ENCODE measurements at regions not wholly inside any gene's neighbourhood (a gene's known extent, or its start where the extent isn't known, plus 50 kb on each side); places are given as distances from the start of the nearest gene placed in this dataset.

DNA sequence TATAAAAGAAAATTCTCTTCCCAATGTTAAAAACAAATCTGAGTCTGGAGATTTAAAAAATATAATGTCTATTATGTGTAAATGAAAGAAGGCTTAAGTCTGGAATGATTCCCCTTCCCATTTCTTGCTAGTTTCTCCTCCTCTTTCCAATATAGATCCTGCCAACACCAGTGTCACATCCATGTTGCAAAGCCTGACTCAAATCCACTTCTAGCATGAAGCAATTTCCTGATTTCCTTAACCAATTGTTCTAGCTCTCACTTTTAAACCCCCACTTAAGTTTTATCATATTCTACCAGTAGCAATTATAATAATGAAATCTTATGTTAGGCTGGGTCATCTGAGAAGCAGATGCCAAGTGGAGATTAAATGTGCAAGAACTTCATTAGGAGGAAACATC is 100.1 kb upstream of the SEC61G start:
- peaks cover 0 to 10% (median 4%) of the 10 kb centered on the region in 5 donors for H3K4me1 ChIP-seq (ENCODE audit: control insufficient read depth in 5 of 5, insufficient read depth in 5 of 5, low read length in 5 of 5)
- DNase-seq (no peak), ATAC-seq (ENCODE audit: insufficient read depth, low FRiP score) (no peak)
- TF ChIP-seq CTCF (IDR thresholded peaks at IDR 0.05; ENCODE audit: control extremely low read depth, extremely low read depth), result no peak
- H3K27me3 ChIP-seq (ENCODE audit: control insufficient read depth in 3 of 3, insufficient read depth in 3 of 3, low read length in 2 of 3), result no peaks in the 10 kb centered on the region
- no peaks in the 10 kb centered on the region for H3K36me3 ChIP-seq (ENCODE audit: control insufficient read depth in 4 of 4, insufficient read depth in 4 of 4, low read length in 4 of 4)
- no peak overlapping the region for H3K27ac ChIP-seq (ENCODE audit: low read depth in 1 of 2, low read length in 1 of 2)
- H3K9ac ChIP-seq (ENCODE audit: insufficient read depth in 1 of 2, low read length in 2 of 2), result no peak overlapping the region
- no peak overlapping the region for H3K4me3 ChIP-seq
- no peaks in the 10 kb centered on the region for H3K9me3 ChIP-seq (ENCODE audit: control insufficient read depth in 4 of 4, insufficient read depth in 3 of 4, low read length in 3 of 4)

- WGBS, 2 donors, result 62 to 77% methylated on average over 4 of the region's 4 CpGs
- ATAC-seq (ENCODE audit: insufficient read depth, low FRiP score) (no peak), DNase-seq (no peak)
- H3K4me1 ChIP-seq (ENCODE audit: control insufficient read depth in 5 of 5, insufficient read depth in 5 of 5, low read length in 5 of 5), result peaks cover 0 to 15% (median 4%) of the 10 kb centered on the region in 5 donors
- H3K27me3 ChIP-seq (ENCODE audit: control insufficient read depth in 3 of 3, insufficient read depth in 3 of 3, low read length in 2 of 3), result no peaks in the 10 kb centered on the region
- H3K9ac ChIP-seq (ENCODE audit: insufficient read depth in 1 of 2, low read length in 2 of 2), result no peak overlapping the region
- no peak overlapping the region for H3K4me3 ChIP-seq
- H3K9me3 ChIP-seq (ENCODE audit: control insufficient read depth in 4 of 4, insufficient read depth in 3 of 4, low read length in 3 of 4), result no peaks in the 10 kb centered on the region
- no peaks in the 10 kb centered on the region for H3K36me3 ChIP-seq (ENCODE audit: control insufficient read depth in 4 of 4, insufficient read depth in 4 of 4, low read length in 4 of 4)
- TF ChIP-seq CTCF (IDR thresholded peaks at IDR 0.05; ENCODE audit: control extremely low read depth, extremely low read depth), result no peak
- H3K27ac ChIP-seq (ENCODE audit: low read depth in 1 of 2, low read length in 1 of 2), result no peak overlapping the region
Observed at GRCh38 chr7:54859545-54859944, 100.5 kb upstream of the SEC61G start.

- WGBS, 2 donors, result 65 to 70% methylated on average over 4 of the region's 4 CpGs
- TF ChIP-seq CTCF (IDR thresholded peaks at IDR 0.05; ENCODE audit: control extremely low read depth, extremely low read depth), result no peak
- H3K27me3 ChIP-seq (ENCODE audit: control insufficient read depth in 3 of 3, insufficient read depth in 3 of 3, low read length in 2 of 3), result no peaks in the 10 kb centered on the region
- no peaks in the 10 kb centered on the region for H3K36me3 ChIP-seq (ENCODE audit: control insufficient read depth in 4 of 4, insufficient read depth in 4 of 4, low read length in 4 of 4)
- DNase-seq (no peak), ATAC-seq (ENCODE audit: insufficient read depth, low FRiP score) (no peak)
- no peak overlapping the region for H3K9ac ChIP-seq (ENCODE audit: insufficient read depth in 1 of 2, low read length in 2 of 2)
- no peaks in the 10 kb centered on the region for H3K9me3 ChIP-seq (ENCODE audit: control insufficient read depth in 4 of 4, insufficient read depth in 3 of 4, low read length in 3 of 4)
- no peak overlapping the region for H3K4me3 ChIP-seq
- H3K4me1 ChIP-seq (ENCODE audit: control insufficient read depth in 5 of 5, insufficient read depth in 5 of 5, low read length in 5 of 5), result peaks cover 0 to 19% (median 6%) of the 10 kb centered on the region in 5 donors
- H3K27ac ChIP-seq (ENCODE audit: low read depth in 1 of 2, low read length in 1 of 2), result no peak overlapping the region
Observed at GRCh38 chr7:54860003-54860775, 101.2 kb upstream of the SEC61G start.

- no peak for DNase-seq
- Histone ChIP-seq H3K27ac (ENCODE audit: low read depth in 1 of 2, low read length in 1 of 2) (no peak overlapping the region), H3K4me1 (ENCODE audit: control insufficient read depth in 5 of 5, insufficient read depth in 5 of 5, low read length in 5 of 5) (peaks cover 0 to 19% (median 6%) of the 10 kb centered on the region in 5 donors), H3K27me3 (ENCODE audit: control insufficient read depth in 3 of 3, insufficient read depth in 3 of 3, low read length in 2 of 3) (no peaks in the 10 kb centered on the region), H3K9ac (ENCODE audit: insufficient read depth in 1 of 2, low read length in 2 of 2) (no peak overlapping the region), H3K9me3 (ENCODE audit: control insufficient read depth in 4 of 4, insufficient read depth in 3 of 4, low read length in 3 of 4) (no peaks in the 10 kb centered on the region), H3K36me3 (ENCODE audit: control insufficient read depth in 4 of 4, insufficient read depth in 4 of 4, low read length in 4 of 4) (no peaks in the 10 kb centered on the region), H3K4me3 (no peak overlapping the region)
- no peak for TF ChIP-seq CTCF (IDR thresholded peaks at IDR 0.05; ENCODE audit: control extremely low read depth, extremely low read depth)
- no peak for ATAC-seq (ENCODE audit: insufficient read depth, low FRiP score)
Observed at GRCh38 chr7:54860843-54861242, 101.8 kb upstream of the SEC61G start.

All from lung (tissue), 11 donors.